ENCODE measurements at regions not wholly inside any gene's neighbourhood (a gene's known extent, or its start where the extent isn't known, plus 50 kb on each side); places are given as distances from the start of the nearest gene placed in this dataset.

DNA sequence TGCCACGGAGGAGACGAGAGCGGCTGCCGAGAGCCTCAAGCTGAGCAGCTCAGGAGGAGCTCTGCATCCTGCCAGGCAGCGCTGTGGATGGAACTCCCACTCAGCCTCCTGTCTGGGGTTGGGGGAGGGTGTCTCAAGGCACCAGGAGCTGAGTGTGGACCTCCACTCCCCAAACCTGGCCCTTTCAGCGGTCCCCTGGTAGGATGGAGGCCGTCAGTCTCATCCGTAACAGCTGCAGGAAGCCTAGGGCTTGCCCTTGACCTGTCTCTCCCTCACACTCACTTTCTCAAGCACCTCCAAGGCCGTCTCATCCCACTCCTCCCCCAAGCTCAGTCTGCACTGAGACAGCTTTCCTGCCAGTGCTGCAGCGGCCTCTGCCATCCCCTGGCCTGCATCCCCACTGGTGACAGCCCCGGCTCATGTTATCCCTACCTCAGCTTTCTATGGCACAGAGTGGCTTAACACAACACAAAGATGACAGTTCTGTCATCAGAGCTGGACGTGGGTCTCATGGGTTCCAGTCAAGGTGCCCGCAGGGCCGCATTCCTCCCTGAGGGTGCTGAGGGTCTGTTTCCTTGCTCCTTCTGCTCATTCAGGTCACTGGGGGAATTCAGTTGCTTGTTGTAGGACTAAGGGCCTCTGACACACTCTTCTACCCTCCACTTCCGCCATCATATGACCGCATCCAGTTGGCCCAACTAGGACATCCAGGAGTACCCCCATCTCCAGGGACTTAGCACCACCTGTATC, 341.9 kb upstream of the B3GAT1 start:
- H3K27ac ChIP-seq = no peak overlapping the region
- H3K27me3 ChIP-seq = no peaks in the 10 kb centered on the region
- TF ChIP-seq CTCF (IDR thresholded peaks at IDR 0.05) (no peak), POLR2A (IDR thresholded peaks at IDR 0.05) (no peak)
- H3K36me3 ChIP-seq = no peaks in the 10 kb centered on the region
- no peak for DNase-seq
- 80 to 82% methylated on average over 15 to 16 of the region's 16 CpGs for WGBS, 2 donors
- no peak overlapping the region for H3K4me3 ChIP-seq (replicated peaks in 1 of 3)
- intact Hi-C loops (cut with DNase I) = no loop called here
- H3K9me3 ChIP-seq = no peaks in the 10 kb centered on the region
- peaks cover 0 to 6% of the 10 kb centered on the region in 2 donors for H3K4me1 ChIP-seq

- intact Hi-C loops (cut with DNase I) = no loop called here
- H3K4me1 ChIP-seq = peaks cover 0 to 6% of the 10 kb centered on the region in 2 donors
- 85 to 86% methylated on average over 13 of the region's 13 CpGs for WGBS, 2 donors
- H3K9me3 ChIP-seq = no peaks in the 10 kb centered on the region
- no peaks in the 10 kb centered on the region for H3K36me3 ChIP-seq
- no peaks in the 10 kb centered on the region for H3K27me3 ChIP-seq
- TF ChIP-seq POLR2A (IDR thresholded peaks at IDR 0.05) (no peak), CTCF (IDR thresholded peaks at IDR 0.05) (no peak)
- no peak overlapping the region for H3K27ac ChIP-seq
- no peak for DNase-seq
- H3K4me3 ChIP-seq (replicated peaks in 1 of 3) = no peak overlapping the region
Measured at GRCh38 chr11:134752964-134753770, 341.1 kb upstream of the B3GAT1 start.

- no peak for DNase-seq
- intact Hi-C loops (cut with DNase I) = no loop called here
Measured at GRCh38 chr11:134752526-134752925, 340.5 kb upstream of the B3GAT1 start.

GRCh38 chr11:134751766-134752165, 339.7 kb upstream of the B3GAT1 start:
- no peaks in the 10 kb centered on the region for H3K36me3 ChIP-seq
- H3K27me3 ChIP-seq = no peaks in the 10 kb centered on the region
- DNase-seq = no peak
- H3K9me3 ChIP-seq = no peaks in the 10 kb centered on the region
- TF ChIP-seq POLR2A (IDR thresholded peaks at IDR 0.05) = no peak
- no peak for TF ChIP-seq CTCF (IDR thresholded peaks at IDR 0.05)
- 79 to 81% methylated on average over 6 of the region's 6 CpGs for WGBS, 2 donors
- intact Hi-C loops (cut with DNase I) = no loop called here
- H3K27ac ChIP-seq = no peak overlapping the region
- no peak overlapping the region for H3K4me3 ChIP-seq (replicated peaks in 1 of 3)
- peaks cover 0 to 1% of the 10 kb centered on the region in 2 donors for H3K4me1 ChIP-seq

More at GRCh38 chr11:134752526-134752925, 340.5 kb upstream of the B3GAT1 start:
- H3K9me3 ChIP-seq = no peaks in the 10 kb centered on the region
- H3K27ac ChIP-seq = no peak overlapping the region
- no peaks in the 10 kb centered on the region for H3K27me3 ChIP-seq
- H3K4me1 ChIP-seq = peaks cover 0 to 6% of the 10 kb centered on the region in 2 donors
- WGBS, 2 donors = 94 to 96% methylated on average over 5 to 6 of the region's 6 CpGs
- TF ChIP-seq POLR2A (IDR thresholded peaks at IDR 0.05) (no peak), CTCF (IDR thresholded peaks at IDR 0.05) (no peak)
- H3K36me3 ChIP-seq = no peaks in the 10 kb centered on the region
- H3K4me3 ChIP-seq (replicated peaks in 1 of 3) = no peak overlapping the region

Data from thyroid gland (tissue), 4 donors.